ENCODE measurements at regions not wholly inside any gene's neighbourhood (a gene's known extent, or its start where the extent isn't known, plus 50 kb on each side); places are given as distances from the start of the nearest gene placed in this dataset.

GRCh38 chr9:129398101-129398960 lies 220.3 kb upstream of the IER5L start:
- TF ChIP-seq EZH2 (IDR thresholded peaks at IDR 0.05; ENCODE audit: insufficient read depth, poor library complexity, severe bottlenecking) (no peak), EZH2phosphoT487 (IDR thresholded peaks at IDR 0.05; ENCODE audit: insufficient read depth, low read depth) (no peak)

Data from GM23248 (cell line).